ENCODE measurements at regions not wholly inside any gene's neighbourhood (a gene's known extent, or its start where the extent isn't known, plus 50 kb on each side); places are given as distances from the start of the nearest gene placed in this dataset.

DNA sequence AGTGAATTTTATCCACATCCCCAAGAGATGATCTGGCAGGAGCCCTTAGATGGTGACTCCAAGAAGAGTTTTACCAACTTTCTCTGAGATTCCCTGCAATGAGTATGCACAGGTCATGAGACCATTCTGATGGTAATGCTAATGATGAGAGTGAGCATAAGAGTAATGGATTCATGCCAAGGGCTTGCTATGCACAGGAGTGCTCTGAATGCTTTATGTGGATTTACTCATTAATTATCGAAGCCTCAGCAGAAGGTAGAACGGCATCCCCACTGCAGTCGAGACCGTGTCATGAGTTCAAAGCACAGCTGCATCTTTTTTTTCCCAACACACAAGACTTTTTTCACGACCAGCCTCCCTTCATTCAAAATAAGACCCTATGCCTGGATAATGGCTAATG lies 355.0 kb downstream of the RAB28 start:
- Histone ChIP-seq H3K4me2 (ENCODE audit: low read depth, low read length) (no peak overlapping the region), H3K4me1 (ENCODE audit: insufficient read depth, low read length) (peaks cover 5% of the 10 kb centered on the region; the same call in 1 of the 2 replicates), H3K9ac (ENCODE audit: insufficient read depth, low read depth, low read length) (no peak overlapping the region), H3K4me3 (replicated peaks in 1 of 3; ENCODE audit: insufficient read depth in 1 of 3, low read depth in 2 of 3, low read length in 3 of 3) (no peak overlapping the region), H3K79me2 (ENCODE audit: insufficient read depth, low read length) (no peaks in the 10 kb centered on the region), H3K9me3 (ENCODE audit: low read length) (no peaks in the 10 kb centered on the region), H4K20me1 (ENCODE audit: insufficient read depth, low read length) (no peaks in the 10 kb centered on the region), H3K27ac (ENCODE audit: extremely low read length, insufficient read depth, low read length) (no peak overlapping the region), H3K27me3 (ENCODE audit: control insufficient read depth in 1 of 2, insufficient read depth in 2 of 2, low read length in 2 of 2) (no peaks in the 10 kb centered on the region; a peak in 1 of 5 replicates), H3K36me3 (replicated peaks in 1 of 2; ENCODE audit: control insufficient read depth in 1 of 2, insufficient read depth in 2 of 2, low read length in 2 of 2) (no peaks in the 10 kb centered on the region), H2AFZ (ENCODE audit: low read length) (no peak overlapping the region)
- POLR2A ChIA-PET, result no interaction called here
- CTCF ChIA-PET (ENCODE audit: low intra/inter-chr PET ratio, low total read pairs), result no interaction called here
- ATAC-seq (no peak), DNase-seq (ENCODE audit: low spot score) (no peak), FAIRE-seq (no peak)
- 84% methylated on average over 5 of the region's 5 CpGs for WGBS (ENCODE audit: low lambda C conversion rate)
- TF ChIP-seq HNRNPUL1 (IDR thresholded peaks at IDR 0.05; ENCODE audit: low read depth, low read length), result no peak
- no peak for TF ChIP-seq CENPT (CRISPR knock-in tag; IDR thresholded peaks at IDR 0.05; ENCODE audit: low read depth)
- no peak for TF ChIP-seq KLF6 (CRISPR knock-in tag; IDR thresholded peaks at IDR 0.05)
- no peak for TF ChIP-seq MZF1 (CRISPR knock-in tag; IDR thresholded peaks at IDR 0.05; ENCODE audit: borderline replicate concordance)
- TF ChIP-seq FOXC1 (CRISPR knock-in tag; IDR thresholded peaks at IDR 0.05; ENCODE audit: borderline replicate concordance), result no peak
- TF ChIP-seq TFE3 (CRISPR knock-in tag; IDR thresholded peaks at IDR 0.05), result no peak
- TF ChIP-seq ZNF317 (CRISPR knock-in tag; IDR thresholded peaks at IDR 0.05), result no peak
- in situ Hi-C loops (cut with HindIII; ENCODE audit: extremely low pct_ligation_motif_present, low pct_unique_long_range_greater_than_20kb) (no loop called here), intact Hi-C loops (cut with micrococcal nuclease; ENCODE audit: unreplicated experiment) (loop anchor here (10.0 kb wide), 2 partner anchors 274 to 416 kb away; partner anchors contain the start of gene NKX3-2)
- no TSS peak for BruUV-seq (replicated peaks)

All from HepG2 (cell line).